ENCODE measurements at regions not wholly inside any gene's neighbourhood (a gene's known extent, or its start where the extent isn't known, plus 50 kb on each side); places are given as distances from the start of the nearest gene placed in this dataset.

GRCh38 chr2:77778917-77779316, 256.7 kb upstream of the LRRTM4 start:
- no peak for TF ChIP-seq POLR2A (IDR thresholded peaks at IDR 0.05)
- no peak for TF ChIP-seq CTCF (IDR thresholded peaks at IDR 0.05)
